ES-I3 (cell line): ENCODE measurements at regions not wholly inside any gene's neighbourhood (a gene's known extent, or its start where the extent isn't known, plus 50 kb on each side); places are given as distances from the start of the nearest gene placed in this dataset.
"Not testable (repeated sequence)": the region's sequence is repeated elsewhere in the genome, so short reads cannot be mapped to it uniquely, and the experiment has no call there.

Source experiments
- H3K36me3 ChIP-seq: 2 replicates; pipeline ENCODE4 v1.6.1; 2013; ENCODE audit warnings: mild to moderate bottlenecking, low read length, control low read depth, moderate library complexity; ENCODE audit not compliant: insufficient read depth
- H3K4me1 ChIP-seq: 2 replicates; pipeline ENCODE4 v1.6.1; 2013; ENCODE audit warnings: mild to moderate bottlenecking, control low read depth, low read length; ENCODE audit not compliant: insufficient read depth
- H3K9ac ChIP-seq: 2 replicates; pipeline ENCODE4 v1.6.1; 2013; ENCODE audit warnings: low read depth, mild to moderate bottlenecking, low read length, moderate library complexity
- H3K9me3 ChIP-seq: 2 replicates; pipeline ENCODE4 v1.6.1; 2013; ENCODE audit warnings: mild to moderate bottlenecking, low read length, moderate library complexity; ENCODE audit not compliant: control insufficient read depth, insufficient read depth

DNA sequence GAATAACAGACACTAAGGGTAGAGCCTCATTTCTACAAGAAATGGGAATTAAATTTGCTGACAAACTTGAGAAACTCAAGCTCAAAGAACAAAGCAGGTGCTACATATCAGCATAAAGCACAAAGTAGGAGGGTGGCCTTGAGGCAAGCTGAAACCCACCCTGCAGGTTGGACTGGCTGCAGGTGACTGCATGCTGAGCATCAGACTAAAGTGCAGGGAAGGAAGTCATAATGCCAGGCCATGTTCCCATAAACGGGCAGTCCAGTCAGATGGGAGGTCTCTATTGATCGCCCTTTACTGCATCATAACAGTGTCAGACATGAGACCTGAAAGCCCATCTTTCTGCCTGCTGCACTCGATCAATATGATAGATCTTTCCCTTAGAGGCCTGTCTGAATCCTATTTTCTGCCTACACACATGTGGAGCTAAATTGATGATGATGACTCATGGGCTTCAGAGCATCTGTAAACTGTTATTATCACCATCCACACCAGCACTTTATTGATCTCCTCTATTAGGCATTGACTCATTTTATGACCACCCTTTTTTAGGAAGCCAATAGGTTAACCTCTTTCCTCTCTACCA, 224.5 kb upstream of the DDI1 start:
- Histone ChIP-seq H3K9ac (no peak overlapping the region), H3K4me1 (no peaks in the 10 kb centered on the region; the same call in 1 of the 2 replicates), H3K36me3 (no peaks in the 10 kb centered on the region), H3K9me3 (no peaks in the 10 kb centered on the region)

DNA sequence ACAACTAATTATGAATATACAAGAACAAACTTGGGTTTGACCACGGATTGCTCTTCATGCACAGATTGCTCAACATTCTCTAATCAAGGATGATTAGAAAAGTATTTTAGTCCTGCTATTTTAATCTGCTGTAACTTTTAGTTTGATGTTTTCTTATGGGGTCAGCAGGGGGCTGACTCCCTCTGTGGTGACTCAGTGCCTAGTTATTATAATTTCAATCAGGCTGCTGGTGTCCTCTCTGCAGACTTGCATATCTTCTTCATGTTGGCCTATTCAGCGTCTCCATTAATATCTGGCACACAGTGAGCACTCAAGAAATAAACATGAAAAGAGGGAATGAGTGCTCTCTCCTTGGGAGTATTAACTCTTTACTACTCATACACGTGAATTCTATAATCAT, 223.8 kb upstream of the DDI1 start:
- Histone ChIP-seq H3K9me3 (no peaks in the 10 kb centered on the region), H3K36me3 (no peaks in the 10 kb centered on the region), H3K9ac (no peak overlapping the region), H3K4me1 (no peaks in the 10 kb centered on the region; the same call in 1 of the 2 replicates)

DNA sequence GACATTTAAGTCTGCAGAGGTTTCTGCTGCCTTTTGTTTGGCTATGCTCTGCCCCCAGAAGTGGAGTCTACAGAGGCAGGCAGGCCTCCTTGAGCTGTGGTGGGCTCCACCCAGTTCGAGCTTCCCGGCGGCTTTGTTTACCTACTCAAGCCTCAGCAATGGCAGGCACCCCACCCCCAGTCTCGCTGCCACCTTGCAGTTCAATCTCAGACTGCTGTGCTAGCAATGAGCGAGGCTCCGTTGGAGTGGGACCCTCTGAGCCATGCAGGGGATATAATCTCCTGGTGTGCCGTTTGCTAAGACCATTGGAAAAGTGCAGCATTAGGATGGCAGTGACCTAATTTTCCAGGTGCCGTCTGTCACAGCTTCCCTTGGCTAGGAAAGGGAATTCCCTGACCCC, 216.1 kb upstream of the DDI1 start:
- H3K36me3 ChIP-seq, H3K9ac ChIP-seq, H3K9me3 ChIP-seq, H3K4me1 ChIP-seq: not testable (repeated sequence)

DNA sequence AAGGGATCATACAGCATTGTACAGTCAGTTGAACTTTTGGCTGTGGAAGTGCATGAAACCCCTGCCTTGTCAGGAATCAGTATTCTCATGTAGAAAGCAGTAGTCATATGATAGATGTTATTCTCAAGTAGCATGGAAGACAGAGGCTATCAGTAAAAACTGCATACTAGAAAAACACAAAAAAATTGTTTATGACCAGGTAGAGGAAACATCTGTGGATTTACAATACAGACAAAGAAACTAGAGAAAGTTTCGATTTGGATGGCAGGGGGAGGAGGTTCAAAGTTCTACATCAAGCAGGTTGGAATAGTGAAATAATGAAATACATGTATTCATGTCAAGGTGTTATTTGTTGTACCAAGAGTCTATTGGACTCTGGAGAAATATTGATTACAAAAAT, 212.3 kb upstream of the DDI1 start:
- Histone ChIP-seq H3K9me3 (no peaks in the 10 kb centered on the region; the same call in 1 of the 2 replicates), H3K36me3 (no peaks in the 10 kb centered on the region), H3K4me1 (no peaks in the 10 kb centered on the region), H3K9ac (no peak overlapping the region)

GRCh38 chr11:103825469-103825868, 211.0 kb upstream of the DDI1 start:
- Histone ChIP-seq H3K36me3 (no peaks in the 10 kb centered on the region), H3K9me3 (no peaks in the 10 kb centered on the region; the same call in 1 of the 2 replicates), H3K4me1 (no peaks in the 10 kb centered on the region), H3K9ac (no peak overlapping the region)

GRCh38 chr11:103826856-103827255, 209.6 kb upstream of the DDI1 start:
- Histone ChIP-seq H3K4me1 (no peaks in the 10 kb centered on the region), H3K36me3 (no peaks in the 10 kb centered on the region), H3K9ac (no peak overlapping the region), H3K9me3 (no peaks in the 10 kb centered on the region)

GRCh38 chr11:103829596-103829995, 206.8 kb upstream of the DDI1 start:
- Histone ChIP-seq H3K4me1 (no peaks in the 10 kb centered on the region), H3K36me3 (no peaks in the 10 kb centered on the region), H3K9me3 (no peaks in the 10 kb centered on the region), H3K9ac (no peak overlapping the region)

DNA sequence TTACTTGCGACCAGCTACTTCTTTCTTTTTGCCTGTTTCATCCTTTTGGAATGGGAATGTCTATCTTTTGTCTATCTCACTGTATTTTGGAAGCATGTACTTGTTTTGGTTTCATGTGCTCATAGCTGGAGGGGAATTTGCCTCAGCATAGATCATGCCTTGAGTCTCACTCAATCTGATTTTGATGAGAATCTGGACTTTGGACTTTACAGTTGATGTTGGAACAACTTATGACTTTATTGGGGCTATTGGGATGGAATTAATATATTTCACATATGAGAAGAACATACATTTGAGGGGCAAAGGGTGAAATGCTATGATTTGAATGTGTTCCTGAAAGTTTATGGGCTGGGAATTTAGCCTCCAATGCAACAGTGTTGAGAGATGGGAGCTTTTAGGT, 206.2 kb upstream of the DDI1 start:
- no peaks in the 10 kb centered on the region for H3K36me3 ChIP-seq
- no peak overlapping the region for H3K9ac ChIP-seq
- no peaks in the 10 kb centered on the region for H3K9me3 ChIP-seq
- H3K4me1 ChIP-seq: no peaks in the 10 kb centered on the region

GRCh38 chr11:103832762-103833161, 203.7 kb upstream of the DDI1 start:
- H3K9me3 ChIP-seq: no peaks in the 10 kb centered on the region
- H3K9ac ChIP-seq: no peak overlapping the region

GRCh38 chr11:103842191-103842590, 194.2 kb upstream of the DDI1 start:
- H3K36me3 ChIP-seq: no peaks in the 10 kb centered on the region
- H3K9ac ChIP-seq: no peak overlapping the region

More at GRCh38 chr11:103832762-103833161, 203.7 kb upstream of the DDI1 start:
- no peaks in the 10 kb centered on the region for H3K36me3 ChIP-seq
- no peaks in the 10 kb centered on the region for H3K4me1 ChIP-seq

DNA sequence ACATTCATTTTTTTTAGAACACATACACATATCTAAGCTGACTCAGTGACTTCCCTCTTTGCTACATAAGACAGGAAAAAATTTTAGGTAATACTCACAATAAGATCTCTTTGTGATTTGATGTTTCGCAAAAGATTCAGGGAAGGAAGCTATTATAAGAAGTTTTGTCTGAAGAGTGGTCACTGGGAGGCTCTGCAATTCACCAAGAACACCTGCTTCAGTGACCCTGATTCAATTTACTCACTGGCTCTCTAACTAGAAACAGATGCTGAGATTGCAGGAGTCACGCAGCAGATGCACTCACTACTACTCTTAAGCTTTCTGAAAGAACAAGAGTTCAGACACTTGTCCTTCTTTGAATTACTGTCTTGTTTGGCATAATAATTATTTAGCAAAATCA, 193.6 kb upstream of the DDI1 start:
- Histone ChIP-seq H3K9me3 (no peaks in the 10 kb centered on the region), H3K36me3 (no peaks in the 10 kb centered on the region), H3K9ac (no peak overlapping the region), H3K4me1 (no peaks in the 10 kb centered on the region)

More at GRCh38 chr11:103842191-103842590, 194.2 kb upstream of the DDI1 start:
- Histone ChIP-seq H3K9me3 (no peaks in the 10 kb centered on the region), H3K4me1 (no peaks in the 10 kb centered on the region)

DNA sequence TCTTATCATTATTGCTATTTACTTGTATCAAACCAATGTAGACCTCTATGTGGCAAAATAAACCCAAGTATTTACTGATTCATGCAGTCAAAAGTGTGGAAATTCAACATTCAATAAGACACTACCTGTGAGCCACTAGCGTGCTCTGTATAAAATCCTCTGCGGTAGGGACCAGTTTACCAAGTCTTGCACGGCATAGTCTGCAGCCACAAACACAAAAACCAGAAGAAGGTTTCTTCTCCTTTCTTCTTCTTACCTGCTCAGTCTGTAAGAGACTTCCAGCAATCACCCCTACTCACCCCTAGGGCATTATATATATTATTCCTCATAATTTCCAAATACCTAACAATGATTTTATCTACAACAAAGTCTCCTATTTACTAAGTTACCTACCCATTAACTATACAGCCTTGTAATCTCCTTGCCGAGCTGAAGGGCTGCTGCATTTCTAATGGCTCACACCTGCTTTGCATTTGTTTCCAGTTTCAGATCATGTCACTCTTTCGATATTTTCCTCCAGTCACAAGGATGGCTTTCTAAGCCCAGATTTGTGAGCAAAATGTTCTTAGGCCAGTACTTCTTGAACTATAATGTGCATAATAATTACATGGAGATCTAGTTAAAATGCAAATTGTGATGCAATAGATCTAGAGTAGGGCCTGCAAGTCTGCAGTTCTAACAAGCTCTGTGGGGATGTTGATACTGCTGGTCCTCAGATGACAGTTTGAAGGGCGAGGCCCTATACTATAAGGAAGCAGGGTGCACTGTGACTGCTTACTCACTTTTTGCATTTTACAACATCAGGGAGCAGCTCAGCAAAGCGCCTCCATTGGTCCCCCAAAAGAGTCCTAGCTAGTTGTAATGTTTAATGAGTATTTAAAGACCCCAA, 191.9 kb upstream of the DDI1 start:
- Histone ChIP-seq H3K9me3 (no peaks in the 10 kb centered on the region), H3K9ac (no peak overlapping the region), H3K4me1 (no peaks in the 10 kb centered on the region), H3K36me3 (no peaks in the 10 kb centered on the region)

- no peaks in the 10 kb centered on the region; the same call in 1 of the 2 replicates for H3K9me3 ChIP-seq
- no peaks in the 10 kb centered on the region for H3K4me1 ChIP-seq
- H3K9ac ChIP-seq: no peak overlapping the region
- H3K36me3 ChIP-seq: no peaks in the 10 kb centered on the region
These were observed 191.1 kb upstream of the DDI1 start for GRCh38 chr11:103845331-103845730.

GRCh38 chr11:103848686-103849085, 187.8 kb upstream of the DDI1 start:
- H3K36me3 ChIP-seq: no peaks in the 10 kb centered on the region
- no peaks in the 10 kb centered on the region; the same call in 1 of the 2 replicates for H3K9me3 ChIP-seq
- no peaks in the 10 kb centered on the region for H3K4me1 ChIP-seq
- no peak overlapping the region for H3K9ac ChIP-seq

DNA sequence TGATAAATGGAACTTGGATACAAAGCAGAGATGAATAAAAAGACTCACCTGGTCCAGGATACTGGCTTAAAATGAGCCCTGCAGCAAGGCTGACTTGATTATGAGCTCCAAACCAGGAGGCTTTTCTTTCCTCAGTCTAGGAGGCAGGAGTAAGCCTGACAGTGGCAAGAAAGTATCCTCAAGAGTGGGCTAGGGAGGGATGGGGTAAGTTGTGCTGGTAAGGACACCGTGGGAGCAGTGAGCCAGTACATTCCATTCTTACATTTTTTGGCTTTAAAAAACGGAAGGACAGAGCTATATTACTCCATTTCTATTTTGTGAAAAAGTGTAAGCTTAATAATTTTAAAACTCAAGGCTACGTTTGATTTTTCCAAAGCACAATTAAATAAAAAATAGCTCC, 187.1 kb upstream of the DDI1 start:
- Histone ChIP-seq H3K36me3 (no peaks in the 10 kb centered on the region), H3K9ac (no peak overlapping the region), H3K9me3 (no peaks in the 10 kb centered on the region; the same call in 1 of the 2 replicates), H3K4me1 (no peaks in the 10 kb centered on the region)
